Endothelial cell (in vitro differentiated cells): ENCODE measurements at regions not wholly inside any gene's neighbourhood (a gene's known extent, or its start where the extent isn't known, plus 50 kb on each side); places are given as distances from the start of the nearest gene placed in this dataset.

Experiments
- DNase-seq: peaks from one replicate; pipeline ENCODE4 v3.0.0; 2021; ENCODE audit warnings: low spot score
- H3K27ac Mint-ChIP-seq: one replicate; pipeline ENCODE4 v1.8.0; 2021; ENCODE audit warnings: mixed read lengths, inconsistent platforms; ENCODE audit not compliant: unreplicated experiment
- H3K27me3 Mint-ChIP-seq: one replicate; pipeline ENCODE4 v1.8.0; 2021; ENCODE audit warnings: mild to moderate bottlenecking, moderate library complexity, mixed read lengths, inconsistent platforms; ENCODE audit not compliant: unreplicated experiment
- H3K36me3 Mint-ChIP-seq: one replicate; pipeline ENCODE4 v1.8.0; 2021; ENCODE audit warnings: mild to moderate bottlenecking, low read depth, mixed read lengths, inconsistent platforms; ENCODE audit not compliant: unreplicated experiment
- H3K4me1 Mint-ChIP-seq: one replicate; pipeline ENCODE4 v1.8.0; 2021; ENCODE audit warnings: mild to moderate bottlenecking, mixed read lengths, inconsistent platforms; ENCODE audit not compliant: unreplicated experiment
- H3K4me3 Mint-ChIP-seq: one replicate; pipeline ENCODE4 v1.8.0; 2021; ENCODE audit warnings: mild to moderate bottlenecking, mixed read lengths, inconsistent platforms; ENCODE audit not compliant: unreplicated experiment
- H3K9me3 Mint-ChIP-seq: one replicate; pipeline ENCODE4 v1.8.0; 2021; ENCODE audit warnings: mixed read lengths, inconsistent platforms; ENCODE audit not compliant: unreplicated experiment
- TF ChIP-seq, protein P1 (sequence below): fragments of 200-600 bp; sonication (generic); IDR thresholded peaks from one replicate; pipeline ENCODE4 v1.5.0; 2021; ENCODE audit warnings: antibody characterized with exemption; ENCODE audit not compliant: unreplicated experiment

DNA sequence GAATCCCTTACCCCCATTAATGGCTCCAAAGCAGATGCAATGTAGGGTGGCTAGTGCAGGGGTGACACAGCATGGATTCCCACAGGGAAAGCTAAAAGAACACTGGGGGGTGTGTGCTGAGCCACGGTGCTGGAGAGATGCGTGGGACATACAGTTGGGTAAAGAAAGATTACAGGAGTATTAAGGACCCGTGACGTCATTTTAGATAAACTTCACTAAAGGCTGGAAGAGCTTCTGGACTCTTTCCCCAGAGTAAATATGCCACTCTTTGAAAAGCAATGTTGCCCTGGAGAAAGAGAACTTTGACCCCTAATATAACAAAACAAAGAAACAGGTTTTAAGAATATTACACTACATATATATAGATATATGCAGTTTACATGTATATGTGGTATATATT lies 481.5 kb upstream of the VSTM2A start:
- no peak for DNase-seq
- Mint-ChIP-seq H3K4me3 (no peak overlapping the region), H3K27me3 (no peaks in the 10 kb centered on the region), H3K27ac (no peak overlapping the region), H3K9me3 (no peaks in the 10 kb centered on the region), H3K4me1 (no peaks in the 10 kb centered on the region), H3K36me3 (no peaks in the 10 kb centered on the region)
- TF ChIP-seq, protein P1, sequence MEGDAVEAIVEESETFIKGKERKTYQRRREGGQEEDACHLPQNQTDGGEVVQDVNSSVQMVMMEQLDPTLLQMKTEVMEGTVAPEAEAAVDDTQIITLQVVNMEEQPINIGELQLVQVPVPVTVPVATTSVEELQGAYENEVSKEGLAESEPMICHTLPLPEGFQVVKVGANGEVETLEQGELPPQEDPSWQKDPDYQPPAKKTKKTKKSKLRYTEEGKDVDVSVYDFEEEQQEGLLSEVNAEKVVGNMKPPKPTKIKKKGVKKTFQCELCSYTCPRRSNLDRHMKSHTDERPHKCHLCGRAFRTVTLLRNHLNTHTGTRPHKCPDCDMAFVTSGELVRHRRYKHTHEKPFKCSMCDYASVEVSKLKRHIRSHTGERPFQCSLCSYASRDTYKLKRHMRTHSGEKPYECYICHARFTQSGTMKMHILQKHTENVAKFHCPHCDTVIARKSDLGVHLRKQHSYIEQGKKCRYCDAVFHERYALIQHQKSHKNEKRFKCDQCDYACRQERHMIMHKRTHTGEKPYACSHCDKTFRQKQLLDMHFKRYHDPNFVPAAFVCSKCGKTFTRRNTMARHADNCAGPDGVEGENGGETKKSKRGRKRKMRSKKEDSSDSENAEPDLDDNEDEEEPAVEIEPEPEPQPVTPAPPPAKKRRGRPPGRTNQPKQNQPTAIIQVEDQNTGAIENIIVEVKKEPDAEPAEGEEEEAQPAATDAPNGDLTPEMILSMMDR = no peak

DNA sequence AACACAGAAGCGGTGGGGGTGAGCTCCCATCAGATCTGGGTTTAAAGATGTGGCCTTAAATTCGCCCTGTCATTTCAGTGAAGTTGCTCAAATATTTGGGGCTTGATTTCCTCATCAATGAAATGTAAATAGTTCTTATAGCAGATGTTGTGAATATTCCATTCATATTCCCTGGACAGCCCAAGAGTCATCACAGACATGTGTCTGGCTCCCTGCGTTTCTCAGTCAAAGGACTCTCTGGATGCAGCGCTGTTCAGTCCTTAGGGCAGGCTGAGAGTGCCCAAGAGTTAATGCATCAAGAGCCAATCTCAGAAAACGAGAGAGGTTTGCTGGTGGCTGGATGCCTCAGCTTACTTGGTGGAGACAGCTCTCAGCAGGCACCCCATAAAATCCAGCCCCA lies 475.5 kb upstream of the VSTM2A start:
- DNase-seq = no peak
- Mint-ChIP-seq H3K4me1 (no peaks in the 10 kb centered on the region), H3K9me3 (no peaks in the 10 kb centered on the region), H3K27ac (no peak overlapping the region), H3K27me3 (no peaks in the 10 kb centered on the region), H3K36me3 (no peaks in the 10 kb centered on the region), H3K4me3 (no peak overlapping the region)
- TF ChIP-seq, protein P1 = no peak

DNA sequence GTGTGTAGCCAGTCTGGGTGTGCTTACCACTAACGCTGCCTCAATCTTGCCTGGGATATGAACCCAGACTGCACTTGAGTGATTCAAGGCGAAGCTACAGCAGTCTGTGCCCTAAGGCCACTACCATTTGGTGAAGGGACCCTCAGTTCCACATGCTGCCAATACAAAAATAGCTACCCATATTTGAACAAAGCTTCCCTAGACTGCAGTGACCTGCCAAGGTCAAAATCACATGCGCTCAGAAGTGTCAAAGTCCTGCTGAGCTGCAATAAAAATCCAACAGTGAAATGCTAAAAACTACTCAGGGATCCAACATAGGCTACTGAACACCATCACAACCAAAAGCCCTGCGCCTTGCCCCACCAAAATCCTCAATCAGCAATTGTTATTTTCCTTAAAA lies 472.3 kb upstream of the VSTM2A start:
- Mint-ChIP-seq H3K4me1 (no peaks in the 10 kb centered on the region), H3K36me3 (no peaks in the 10 kb centered on the region), H3K4me3 (no peak overlapping the region), H3K27ac (no peak overlapping the region), H3K27me3 (no peaks in the 10 kb centered on the region), H3K9me3 (no peaks in the 10 kb centered on the region)
- TF ChIP-seq, protein P1 = no peak
- no peak for DNase-seq

DNA sequence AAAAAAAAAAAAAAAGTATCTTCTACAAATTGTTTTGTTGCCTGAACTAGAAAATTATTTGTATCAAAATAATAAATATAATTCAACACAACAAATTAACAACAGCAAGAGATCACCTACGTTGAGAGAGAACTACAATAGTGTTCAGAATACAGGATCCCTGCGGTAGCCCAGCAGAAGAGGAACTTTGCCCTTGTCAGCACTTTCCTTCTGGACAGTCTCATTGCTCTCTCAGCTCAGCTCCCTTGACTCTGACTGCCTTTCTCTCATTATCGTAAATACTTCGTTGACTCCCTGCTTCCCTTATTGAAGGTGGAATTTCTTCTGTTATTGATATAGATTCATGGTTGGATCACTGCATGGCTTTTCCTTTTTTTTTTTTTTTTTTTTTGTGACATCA lies 469.5 kb upstream of the VSTM2A start:
- Mint-ChIP-seq H3K4me3 (no peak overlapping the region), H3K27me3 (no peaks in the 10 kb centered on the region), H3K9me3 (no peaks in the 10 kb centered on the region), H3K36me3 (no peaks in the 10 kb centered on the region), H3K4me1 (no peaks in the 10 kb centered on the region), H3K27ac (no peak overlapping the region)
- no peak for DNase-seq
- TF ChIP-seq, protein P1 = no peak

DNA sequence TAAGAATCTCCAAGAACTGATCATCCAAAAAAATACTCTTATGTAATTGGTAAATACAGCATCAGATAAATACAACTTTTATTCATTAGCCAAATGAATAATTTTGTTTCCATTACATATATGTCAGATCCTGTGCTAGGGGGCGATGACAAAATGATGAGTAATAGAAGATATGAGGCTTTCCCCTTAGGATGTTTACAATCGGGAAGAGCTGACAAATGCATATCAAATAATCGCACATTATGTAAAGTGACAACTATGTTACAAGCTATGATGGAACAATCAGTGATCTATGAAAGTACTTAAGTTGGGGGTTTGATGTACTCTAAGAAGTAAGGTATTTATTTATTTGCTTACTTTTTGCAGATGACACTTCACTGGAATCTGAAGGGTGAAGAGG lies 465.6 kb upstream of the VSTM2A start:
- DNase-seq = no peak
- H3K27me3 Mint-ChIP-seq = no peaks in the 10 kb centered on the region
- TF ChIP-seq, protein P1 = no peak
- H3K36me3 Mint-ChIP-seq = no peaks in the 10 kb centered on the region
- no peak overlapping the region for H3K4me3 Mint-ChIP-seq
- H3K4me1 Mint-ChIP-seq = no peaks in the 10 kb centered on the region
- H3K27ac Mint-ChIP-seq = no peak overlapping the region
- no peaks in the 10 kb centered on the region for H3K9me3 Mint-ChIP-seq
